Sciatic nerve (tissue), 2 donors: ENCODE measurements at regions not wholly inside any gene's neighbourhood (a gene's known extent, or its start where the extent isn't known, plus 50 kb on each side); places are given as distances from the start of the nearest gene placed in this dataset.

Source experiments
- ATAC-seq: fragments of 200-7000 bp; cut with Tn5 transposase; one replicate; pipeline ENCODE4 v1.9.1; 2020; ENCODE audit warnings: mild to moderate bottlenecking, moderate library complexity
- DNase-seq: peaks from one replicate; pipeline ENCODE4 v3.0.0-alpha.2; 2020; ENCODE audit warnings: low spot score
- intact Hi-C: fragments of 100-400 bp; cut with DNase I; formaldehyde crosslinking; loops from one replicate; pipeline ENCODE4 v1.14.2; 2022
- donor health status: DM: no; HTN: no; CAD: no.
- donor health status: DM: no; HTN: no; CAD: no.

- ATAC-seq (no peak), DNase-seq (no peak)
- intact Hi-C loops = no loop called here
Measured at GRCh38 chrX:6660567-6661264, 125.8 kb upstream of the VCX3A start.

- ATAC-seq (no peak), DNase-seq (no peak)
- intact Hi-C loops = no loop called here
Measured at GRCh38 chrX:6645216-6645615, 110.3 kb upstream of the VCX3A start.

GRCh38 chrX:6644411-6644810 is 109.5 kb upstream of the VCX3A start:
- intact Hi-C loops = no loop called here
- DNase-seq (no peak), ATAC-seq (no peak)

- DNase-seq (no peak), ATAC-seq (no peak)
- intact Hi-C loops = no loop called here
Measured at GRCh38 chrX:6640727-6641126, 105.8 kb upstream of the VCX3A start.

- ATAC-seq (no peak), DNase-seq (no peak)
- intact Hi-C loops = no loop called here
Measured at GRCh38 chrX:6614506-6614905, 79.6 kb upstream of the VCX3A start.

GRCh38 chrX:6599230-6599860 is 64.4 kb upstream of the VCX3A start:
- ATAC-seq = no peak
- intact Hi-C loops = no loop called here
- DNase-seq = no peak
